DMS53 (cell line): ENCODE measurements at regions not wholly inside any gene's neighbourhood (a gene's known extent, or its start where the extent isn't known, plus 50 kb on each side); places are given as distances from the start of the nearest gene placed in this dataset.
A peak's percentile ranks its signal among the peaks of the same experiment; 100 is the strongest.
"Not testable (repeated sequence)": the region's sequence is repeated elsewhere in the genome, so short reads cannot be mapped to it uniquely, and the experiment has no call there.

Source experiments
- DNase-seq: peaks from one replicate; lab custom pipeline; 2025; lab: John Stamatoyannopoulos, UW

GRCh38 chr7:50854831-50855230 lies 72.1 kb upstream of the GRB10 start:
- no peak for DNase-seq

GRCh38 chr7:50854247-50854646 lies 71.6 kb upstream of the GRB10 start:
- no peak for DNase-seq

GRCh38 chr7:50853311-50853710 lies 70.6 kb upstream of the GRB10 start:
- DNase-seq: no peak

GRCh38 chr7:50852901-50853300 lies 70.2 kb upstream of the GRB10 start:
- no peak for DNase-seq

GRCh38 chr7:50851891-50852290 lies 69.2 kb upstream of the GRB10 start:
- peak; percentile 11 for DNase-seq

- DNase-seq: no peak
These were observed 68.8 kb upstream of the GRB10 start for GRCh38 chr7:50851451-50851850.

GRCh38 chr7:50849991-50850390 lies 67.3 kb upstream of the GRB10 start:
- no peak for DNase-seq

GRCh38 chr7:50848203-50848602 lies 65.5 kb upstream of the GRB10 start:
- no peak for DNase-seq

- DNase-seq: not testable (repeated sequence)
These were observed 62.2 kb upstream of the GRB10 start for GRCh38 chr7:50844861-50845260.

- DNase-seq: no peak
These were observed 59.3 kb upstream of the GRB10 start for GRCh38 chr7:50842041-50842440.

- no peak for DNase-seq
These were observed 56.1 kb upstream of the GRB10 start for GRCh38 chr7:50838675-50839377.

- peak; percentile 73 for DNase-seq
These were observed 55.3 kb upstream of the GRB10 start for GRCh38 chr7:50837965-50838364.

- DNase-seq: no peak
These were observed 54.0 kb upstream of the GRB10 start for GRCh38 chr7:50836646-50837045.

GRCh38 chr7:50835156-50835555 lies 52.5 kb upstream of the GRB10 start:
- peak; percentile 7 for DNase-seq

- DNase-seq: no peak
These were observed 52.0 kb upstream of the GRB10 start for GRCh38 chr7:50834679-50835078.

- DNase-seq: no peak
These were observed 51.4 kb upstream of the GRB10 start for GRCh38 chr7:50834031-50834535.

- DNase-seq: no peak
These were observed 50.0 kb upstream of the GRB10 start for GRCh38 chr7:50832744-50833143.
